ENCODE measurements at regions not wholly inside any gene's neighbourhood (a gene's known extent, or its start where the extent isn't known, plus 50 kb on each side); places are given as distances from the start of the nearest gene placed in this dataset.
"Not testable (repeated sequence)": the region's sequence is repeated elsewhere in the genome, so short reads cannot be mapped to it uniquely, and the experiment has no call there.

DNA sequence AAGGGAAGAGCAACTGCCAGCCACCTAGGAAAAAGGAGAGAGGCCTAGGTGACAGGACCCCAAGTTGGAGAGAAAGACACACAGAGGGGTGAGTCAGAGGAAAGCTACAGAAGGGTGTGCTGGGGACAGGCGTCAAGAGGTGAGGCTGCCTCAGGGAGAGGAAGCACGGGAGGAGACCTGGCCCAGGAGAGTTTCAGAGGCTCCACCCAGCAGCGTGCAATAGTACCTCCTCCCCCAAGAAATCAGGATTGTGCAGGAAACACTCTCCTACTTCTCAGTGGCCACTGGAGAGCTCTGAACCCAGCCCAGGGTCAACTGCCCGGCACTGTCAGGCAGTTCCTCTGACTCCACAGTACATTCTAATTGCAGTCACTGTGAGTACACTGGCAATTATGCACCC is 346.0 kb downstream of the BCL2L11 start:
- TF ChIP-seq, protein P1, sequence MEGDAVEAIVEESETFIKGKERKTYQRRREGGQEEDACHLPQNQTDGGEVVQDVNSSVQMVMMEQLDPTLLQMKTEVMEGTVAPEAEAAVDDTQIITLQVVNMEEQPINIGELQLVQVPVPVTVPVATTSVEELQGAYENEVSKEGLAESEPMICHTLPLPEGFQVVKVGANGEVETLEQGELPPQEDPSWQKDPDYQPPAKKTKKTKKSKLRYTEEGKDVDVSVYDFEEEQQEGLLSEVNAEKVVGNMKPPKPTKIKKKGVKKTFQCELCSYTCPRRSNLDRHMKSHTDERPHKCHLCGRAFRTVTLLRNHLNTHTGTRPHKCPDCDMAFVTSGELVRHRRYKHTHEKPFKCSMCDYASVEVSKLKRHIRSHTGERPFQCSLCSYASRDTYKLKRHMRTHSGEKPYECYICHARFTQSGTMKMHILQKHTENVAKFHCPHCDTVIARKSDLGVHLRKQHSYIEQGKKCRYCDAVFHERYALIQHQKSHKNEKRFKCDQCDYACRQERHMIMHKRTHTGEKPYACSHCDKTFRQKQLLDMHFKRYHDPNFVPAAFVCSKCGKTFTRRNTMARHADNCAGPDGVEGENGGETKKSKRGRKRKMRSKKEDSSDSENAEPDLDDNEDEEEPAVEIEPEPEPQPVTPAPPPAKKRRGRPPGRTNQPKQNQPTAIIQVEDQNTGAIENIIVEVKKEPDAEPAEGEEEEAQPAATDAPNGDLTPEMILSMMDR (conservative IDR thresholded peaks at IDR 0.05 in 1 of 2, IDR thresholded peaks at IDR 0.05 in 1 of 2; ENCODE audit: low read depth in 1 of 2, low read length in 2 of 2): not testable (repeated sequence)
- not testable (repeated sequence) for TF ChIP-seq EZH2 (IDR thresholded peaks at IDR 0.05; ENCODE audit: low read length, missing control alignments)
